H1 (cell line): ENCODE measurements at regions not wholly inside any gene's neighbourhood (a gene's known extent, or its start where the extent isn't known, plus 50 kb on each side); places are given as distances from the start of the nearest gene placed in this dataset.

Experiments
- CTCF ChIA-PET: fragments of 300-600 bp; sonication (Branson Sonifier 250); formaldehyde crosslinking; loops from one replicate; lab custom pipeline; 2021; ENCODE audit not compliant: partially characterized antibody; lab: Charles Lee
- POLR2A ChIA-PET: fragments of 300-600 bp; sonication (Branson Sonifier 250); formaldehyde crosslinking; loops from one replicate; lab custom pipeline; 2021; ENCODE audit warnings: inconsistent platforms; ENCODE audit not compliant: partially characterized antibody; lab: Charles Lee
- DNase-seq, 2 experiments: peaks; one replicate each; pipeline versions ENCODE4 v3.0.0 to v3.0.0-alpha.2; 2010 to 2022; ENCODE audit warnings: low spot score in 2 of 2, low read depth in 1 of 2, mixed read lengths in 1 of 2
- FAIRE-seq: peaks from 2 replicates; lab custom pipeline; 2011; peaks lifted over from hg19 to GRCh38; lab: Jason Lieb, UNC
- H2AFZ ChIP-seq: 2 replicates; pipeline ENCODE4 v1.8.1; 2012; ENCODE audit warnings: low read length, inconsistent platforms
- H2AK5ac ChIP-seq: 2 replicates; pipeline ENCODE4 v1.6.1; 2013; ENCODE audit warnings: low read depth, low read length
- H2BK120ac ChIP-seq: replicated peaks from 2 replicates; pipeline ENCODE3; 2013; ENCODE audit warnings: low read depth, low read length, inconsistent platforms
- H2BK12ac ChIP-seq: 2 replicates; pipeline ENCODE4 v1.6.1; 2013; ENCODE audit warnings: low read depth, low read length
- H2BK15ac ChIP-seq: 2 replicates; pipeline ENCODE4 v1.6.1; 2013; ENCODE audit warnings: low read length
- H2BK20ac ChIP-seq: 2 replicates; pipeline ENCODE4 v1.6.1; 2013; ENCODE audit warnings: low read length
- H2BK5ac ChIP-seq: 2 replicates; pipeline ENCODE4 v1.6.1; 2013; ENCODE audit warnings: low read depth, low read length
- H3K14ac ChIP-seq: 2 replicates; pipeline ENCODE4 v1.6.1; 2013; ENCODE audit warnings: inconsistent platforms; ENCODE audit not compliant: insufficient read length
- H3K18ac ChIP-seq: 2 replicates; pipeline ENCODE4 v1.6.1; 2013; ENCODE audit warnings: low read length; ENCODE audit errors: extremely low read depth
- H3K23ac ChIP-seq: 2 replicates; pipeline ENCODE4 v1.6.1; 2013; ENCODE audit warnings: inconsistent platforms; ENCODE audit not compliant: insufficient read length
- H3K23me2 ChIP-seq: 2 replicates; pipeline ENCODE4 v1.6.1; 2013; ENCODE audit warnings: low read depth, low read length
- H3K27ac ChIP-seq: 2 replicates; pipeline ENCODE4 v1.6.1; 2011; ENCODE audit warnings: low read depth, low read length, inconsistent platforms
- H3K27me3 ChIP-seq, 4 experiments: replicated peaks in 1 of 4; 1 replicate in 1 of 4; 2 replicates in 3 of 4; pipeline versions ENCODE4 v1.6.1 to v1.8.1; 2011 to 2013; ENCODE audit warnings: low read length in 3 of 4, mild to moderate bottlenecking in 3 of 4, inconsistent platforms in 2 of 4, mixed read lengths in 2 of 4, moderate library complexity in 1 of 4; ENCODE audit not compliant: control insufficient read depth in 3 of 4, insufficient read depth in 3 of 4; ENCODE audit errors: extremely low read depth in 1 of 4
- H3K36me3 ChIP-seq, 4 experiments: 2 replicates each; pipeline versions ENCODE4 v1.6.1 to v1.8.1; 2011 to 2013; ENCODE audit warnings: mild to moderate bottlenecking in 4 of 4, low read length in 3 of 4, moderate library complexity in 2 of 4, control low read depth in 1 of 4, inconsistent platforms in 1 of 4; ENCODE audit not compliant: insufficient read depth in 4 of 4, control insufficient read depth in 2 of 4
- H3K4ac ChIP-seq: replicated peaks from 2 replicates; pipeline ENCODE3; 2013; ENCODE audit warnings: low read length, low read depth, mixed read lengths, inconsistent platforms; ENCODE audit not compliant: insufficient read length
- H3K4me1 ChIP-seq, 4 experiments: replicated peaks in 1 of 4; 1 replicate in 1 of 4; 2 replicates in 3 of 4; pipeline versions ENCODE4 v1.6.1 to v1.8.1; 2011 to 2013; ENCODE audit warnings: low read length in 3 of 4, inconsistent platforms in 2 of 4, mixed read lengths in 1 of 4; ENCODE audit not compliant: insufficient read depth in 4 of 4, control insufficient read depth in 3 of 4
- H3K4me2 ChIP-seq, 2 experiments: 2 replicates each; pipeline versions ENCODE4 v1.6.1 to v1.8.1; 2011 to 2013; ENCODE audit warnings: low read depth in 2 of 2, low read length in 2 of 2, control low read depth in 1 of 2, inconsistent platforms in 1 of 2, mild to moderate bottlenecking in 1 of 2; ENCODE audit not compliant: insufficient read depth in 1 of 2
- H3K4me3 ChIP-seq, 4 experiments: fragments of 200-600, 300-600 bp in 1 of 4; sonication (generic), shearing (Covaris generic), sonication (Bioruptor Twin) in 1 of 4; 2 replicates each; pipeline versions ENCODE4 v1.5.1 to v1.8.1; 2011 to 2016; ENCODE audit warnings: low read length in 4 of 4, low read depth in 3 of 4, control low read depth in 2 of 4, inconsistent platforms in 2 of 4, mild to moderate bottlenecking in 2 of 4, mixed read lengths in 1 of 4, moderate library complexity in 1 of 4; ENCODE audit not compliant: insufficient read depth in 2 of 4; ENCODE audit errors: extremely low read depth in 1 of 4
- H3K56ac ChIP-seq: replicated peaks from 2 replicates; pipeline ENCODE3; 2013; ENCODE audit warnings: low read depth, mild to moderate bottlenecking, mixed read lengths, low read length, inconsistent platforms; ENCODE audit not compliant: insufficient read length
- H3K79me1 ChIP-seq: 2 replicates; pipeline ENCODE4 v1.6.1; 2013; ENCODE audit warnings: low read depth, low read length, control low read depth
- H3K79me2 ChIP-seq, 2 experiments: 2 replicates each; pipeline versions ENCODE4 v1.6.1 to v1.8.1; 2012 to 2013; ENCODE audit warnings: low read length in 2 of 2, mild to moderate bottlenecking in 2 of 2, inconsistent platforms in 1 of 2; ENCODE audit not compliant: insufficient read depth in 2 of 2, control insufficient read depth in 1 of 2
- H3K9ac ChIP-seq, 4 experiments: replicated peaks in 1 of 4; 1 replicate in 1 of 4; 2 replicates in 3 of 4; pipeline versions ENCODE4 v1.6.1 to v1.8.1; 2011 to 2013; ENCODE audit warnings: low read depth in 3 of 4, low read length in 3 of 4, control low read depth in 2 of 4, mild to moderate bottlenecking in 2 of 4, moderate library complexity in 2 of 4, inconsistent platforms in 1 of 4; ENCODE audit errors: extremely low read depth in 1 of 4
- H3K9me3 ChIP-seq, 2 experiments: 2 replicates each; pipeline versions ENCODE4 v1.6.1 to v1.8.1; 2012 to 2013; ENCODE audit warnings: mild to moderate bottlenecking in 2 of 2, moderate library complexity in 2 of 2, control low read depth in 1 of 2, inconsistent platforms in 1 of 2, low read depth in 1 of 2, low read length in 1 of 2, mixed read lengths in 1 of 2; ENCODE audit not compliant: insufficient read depth in 2 of 2
- H4K20me1 ChIP-seq, 2 experiments: replicated peaks in 1 of 2; 2 replicates each; pipeline versions ENCODE3 to v1.8.1; 2011 to 2013; ENCODE audit warnings: inconsistent platforms in 2 of 2, low read length in 2 of 2, mild to moderate bottlenecking in 1 of 2; ENCODE audit not compliant: insufficient read depth in 2 of 2, control insufficient read depth in 1 of 2
- H4K5ac ChIP-seq: 2 replicates; pipeline ENCODE4 v1.6.1; 2013; ENCODE audit warnings: low read length, low read depth, mixed read lengths, inconsistent platforms; ENCODE audit not compliant: insufficient read length
- H4K8ac ChIP-seq: 2 replicates; pipeline ENCODE4 v1.8.0; 2013; ENCODE audit warnings: mild to moderate bottlenecking, moderate library complexity, low read length, inconsistent platforms; ENCODE audit not compliant: insufficient read depth; ENCODE audit errors: extremely low read depth
- H4K91ac ChIP-seq: replicated peaks from 2 replicates; pipeline ENCODE3; 2013; ENCODE audit warnings: low read length, mixed read lengths, inconsistent platforms; ENCODE audit not compliant: insufficient read length
- CHD1 ChIP-seq: IDR thresholded peaks from 2 replicates; pipeline ENCODE4 v1.6.1; 2012; ENCODE audit warnings: low read depth, low read length, improper control_type of control experiment
- CTBP2 ChIP-seq: IDR thresholded peaks from 2 replicates; pipeline ENCODE4 v1.7.0; 2011; ENCODE audit warnings: borderline replicate concordance, mild to moderate bottlenecking, moderate library complexity, mixed read lengths, low read length; ENCODE audit not compliant: insufficient read depth, insufficient read length
- EGR1 ChIP-seq: IDR thresholded peaks from 2 replicates; pipeline ENCODE4 v1.6.1; 2011; ENCODE audit warnings: low read depth, low read length, borderline replicate concordance
- RBBP5 ChIP-seq: IDR thresholded peaks from 2 replicates; pipeline ENCODE4 v1.7.1; 2012; ENCODE audit warnings: low read depth, mild to moderate bottlenecking, inconsistent platforms, low read length, moderate library complexity, borderline replicate concordance
- SIN3A ChIP-seq, 2 experiments: IDR thresholded peaks in 1 of 2; conservative IDR thresholded peaks in 1 of 2; 2 replicates each; pipeline ENCODE4 v1.6.1; 2011 to 2012; ENCODE audit warnings: low read length in 2 of 2, improper control_type of control experiment in 1 of 2, low read depth in 1 of 2, mild to moderate bottlenecking in 1 of 2
- TCF12 ChIP-seq: IDR thresholded peaks from 2 replicates; pipeline ENCODE4 v1.6.1; 2011; ENCODE audit warnings: low read depth, mild to moderate bottlenecking, low read length
- whole genome bisulfite sequencing, 2 experiments: shearing (Covaris generic) in 1 of 2; methylation state at CpG; one replicate each; pipeline versions ENCODE4 v1.1.6 to v1.1.7; 2013 to 2015; ENCODE audit warnings: low lambda C conversion rate in 2 of 2, mixed read lengths in 2 of 2, inconsistent platforms in 1 of 2, low coverage in 1 of 2, missing lambda C conversion rate in 1 of 2; ENCODE audit not compliant: insufficient replicate concordance in 2 of 2, insufficient coverage in 1 of 2, insufficient read length in 1 of 2; ENCODE audit errors: extremely low coverage in 1 of 2, missing lambda C conversion rate in 1 of 2; 5-methylcytosine and 5-hydroxymethylcytosine counted together

- H3K79me1 ChIP-seq: no peaks in the 10 kb centered on the region
- DNase-seq (no peak), FAIRE-seq (no peak)
- no peak overlapping the region for H2BK20ac ChIP-seq
- no peak overlapping the region for H3K14ac ChIP-seq
- no peak overlapping the region for H2BK12ac ChIP-seq
- no peaks in the 10 kb centered on the region for H3K79me2 ChIP-seq
- no peak overlapping the region for H3K23ac ChIP-seq
- no peak overlapping the region for H4K91ac ChIP-seq
- no peak for TF ChIP-seq CHD1
- TF ChIP-seq EGR1: no peak
- TF ChIP-seq SIN3A (conservative IDR thresholded peaks at IDR 0.05 in 1 of 2, IDR thresholded peaks at IDR 0.05 in 1 of 2; ENCODE audit: low read depth in 1 of 2, low read length in 2 of 2): no peak
- TF ChIP-seq RBBP5: no peak
- no peak for TF ChIP-seq CTBP2
- TF ChIP-seq TCF12: no peak
- no peak overlapping the region for H3K18ac ChIP-seq
- H3K4me3 ChIP-seq: no peak overlapping the region
- H2AFZ ChIP-seq: no peak overlapping the region; the same call in 1 of the 2 replicates
- H3K4ac ChIP-seq: no peak overlapping the region
- no peaks in the 10 kb centered on the region for H3K27me3 ChIP-seq
- H3K9me3 ChIP-seq: no peaks in the 10 kb centered on the region
- no peaks in the 10 kb centered on the region for H3K4me1 ChIP-seq
- 96% methylated on average over 4 of the region's 4 CpGs; no CpG with 5 or more reads in 1 of the 2 experiments for WGBS, 2 experiments
- H2BK5ac ChIP-seq: no peak overlapping the region
- no peak overlapping the region for H4K8ac ChIP-seq
- H3K27ac ChIP-seq: no peak overlapping the region
- no peak overlapping the region for H2AK5ac ChIP-seq
- H3K56ac ChIP-seq: no peak overlapping the region
- H2BK120ac ChIP-seq: no peak overlapping the region
- ChIA-PET POLR2A (no interaction called here), CTCF (no interaction called here)
- H3K23me2 ChIP-seq: no peaks in the 10 kb centered on the region
- no peak overlapping the region for H3K9ac ChIP-seq
- no peaks in the 10 kb centered on the region; a peak in 1 of 8 replicates for H3K36me3 ChIP-seq
- H2BK15ac ChIP-seq: no peak overlapping the region
- H3K4me2 ChIP-seq: no peak overlapping the region
- H4K20me1 ChIP-seq: no peaks in the 10 kb centered on the region
- H4K5ac ChIP-seq: no peak overlapping the region
These were observed 70.6 kb upstream of the MAGI2 start for GRCh38 chr7:79524048-79524447.
